Stimulated activated naive CD8-positive, alpha-beta T cell treated with anti-CD3 and anti-CD28 coated beads, Interleukin-15, amount 100 ng/mL, for 72 hours (primary cell): ENCODE measurements at regions not wholly inside any gene's neighbourhood (a gene's known extent, or its start where the extent isn't known, plus 50 kb on each side); places are given as distances from the start of the nearest gene placed in this dataset.

ENCODE experiments used
- ATAC-seq: fragments of 150-1000 bp; cut with Tn5 transposase; 2 replicates; pipeline ENCODE4 v1.10.0; 2021; ENCODE audit warnings: mild to moderate bottlenecking, moderate library complexity
- DNase-seq, 2 donors: peaks; one replicate each; pipeline ENCODE4 v3.0.0; 2021 to 2022
- H3K27ac Mint-ChIP-seq, 2 donors: one replicate each; pipeline ENCODE4 v1.8.0; 2022; ENCODE audit warnings: mild to moderate bottlenecking in 2 of 2, mixed read lengths in 2 of 2, moderate library complexity in 2 of 2
- H3K27me3 Mint-ChIP-seq: one replicate; pipeline ENCODE4 v1.8.0; 2022; ENCODE audit warnings: mixed read lengths
- H3K4me1 Mint-ChIP-seq: one replicate; pipeline ENCODE4 v1.8.0; 2022; ENCODE audit warnings: mild to moderate bottlenecking, mixed read lengths
- H3K4me3 Mint-ChIP-seq, 2 donors: one replicate each; pipeline ENCODE4 v1.8.0; 2022; ENCODE audit warnings: mild to moderate bottlenecking in 2 of 2, mixed read lengths in 2 of 2, moderate library complexity in 1 of 2
- H3K9me3 Mint-ChIP-seq, 2 donors: one replicate each; pipeline ENCODE4 v1.8.0; 2022; ENCODE audit warnings: mixed read lengths in 2 of 2

DNA sequence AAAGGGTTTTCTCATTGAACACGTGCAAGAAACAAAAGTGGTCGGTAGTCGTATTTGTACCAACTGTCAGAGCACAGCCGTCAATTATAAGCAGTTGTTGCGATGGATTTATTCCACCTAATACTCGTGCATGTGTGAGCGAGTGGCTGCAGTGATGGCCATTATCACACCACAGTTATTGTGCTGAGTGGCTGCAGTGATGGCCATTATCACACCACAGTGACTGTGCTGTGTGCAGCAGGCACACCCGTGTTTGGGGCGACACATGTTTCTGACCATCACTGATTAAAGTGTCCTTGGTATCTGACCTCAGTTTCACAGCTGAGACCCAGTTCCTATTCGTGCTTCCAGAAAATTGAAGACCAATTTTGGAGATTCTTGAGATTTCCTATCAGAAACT, 142.9 kb upstream of the PFKP start:
- Mint-ChIP-seq H3K4me3 (no peak overlapping the region), H3K9me3 (no peaks in the 10 kb centered on the region), H3K27ac (no peak overlapping the region), H3K27me3 (peaks cover 35% of the 10 kb centered on the region), H3K4me1 (peaks cover 14% of the 10 kb centered on the region)
- DNase-seq (no peak), ATAC-seq (no peak)

GRCh38 chr10:2921956-2922680, 145.2 kb upstream of the PFKP start:
- DNase-seq (no peak), ATAC-seq (no peak)
- H3K9me3 Mint-ChIP-seq, result no peaks in the 10 kb centered on the region
- peaks cover 23% of the 10 kb centered on the region for H3K27me3 Mint-ChIP-seq
- H3K4me1 Mint-ChIP-seq, result peaks cover 6% of the 10 kb centered on the region
- H3K27ac Mint-ChIP-seq, result no peak overlapping the region
- no peak overlapping the region for H3K4me3 Mint-ChIP-seq

DNA sequence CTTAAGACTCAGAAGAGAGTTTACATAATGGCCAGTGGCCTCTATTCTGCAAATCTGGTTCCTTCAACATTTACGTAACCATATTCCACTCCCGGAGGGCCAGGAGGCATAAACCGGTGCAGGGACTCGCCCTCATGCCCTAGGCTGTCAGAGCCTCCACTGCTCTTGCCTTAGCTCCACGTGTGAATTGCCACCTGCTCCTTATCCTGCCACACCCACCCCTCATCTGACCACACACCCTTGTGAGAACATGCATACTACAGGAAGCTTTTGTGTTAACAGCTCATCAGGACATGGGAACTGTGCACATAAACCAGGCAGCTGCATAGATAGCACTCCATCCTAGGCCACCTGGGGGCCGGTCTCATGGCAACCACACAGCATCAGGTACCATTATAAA, 146.7 kb upstream of the PFKP start:
- DNase-seq (no peak), ATAC-seq (no peak)
- no peak overlapping the region for H3K4me3 Mint-ChIP-seq
- peaks cover 18% of the 10 kb centered on the region for H3K27me3 Mint-ChIP-seq
- H3K9me3 Mint-ChIP-seq, result no peaks in the 10 kb centered on the region
- H3K27ac Mint-ChIP-seq, result no peak overlapping the region
- peaks cover 1% of the 10 kb centered on the region for H3K4me1 Mint-ChIP-seq

GRCh38 chr10:2920168-2920567, 147.2 kb upstream of the PFKP start:
- Mint-ChIP-seq H3K4me3 (no peak overlapping the region), H3K27me3 (peaks cover 19% of the 10 kb centered on the region), H3K4me1 (no peaks in the 10 kb centered on the region), H3K27ac (no peak overlapping the region), H3K9me3 (no peaks in the 10 kb centered on the region)
- DNase-seq (no peak), ATAC-seq (no peak)

DNA sequence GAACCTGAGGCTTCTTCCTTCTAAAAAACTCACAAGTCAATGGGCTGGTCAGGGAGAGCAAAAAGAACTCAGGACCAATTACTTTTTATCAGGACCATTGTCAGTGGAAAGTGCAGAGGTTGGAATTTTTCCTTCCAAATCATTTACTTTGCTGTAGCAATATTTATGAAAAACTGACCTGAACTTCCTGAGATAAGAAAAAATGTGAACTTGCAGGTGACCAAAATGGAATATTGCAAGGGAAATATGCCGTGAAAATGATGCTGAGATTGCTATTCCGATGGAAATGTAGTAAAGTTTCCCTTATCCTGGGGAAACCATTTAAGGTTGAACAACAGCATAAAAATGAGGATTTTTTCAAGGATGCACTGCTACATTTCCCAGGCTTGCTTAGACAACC, 148.3 kb upstream of the PFKP start:
- Mint-ChIP-seq H3K4me3 (no peak overlapping the region), H3K4me1 (no peaks in the 10 kb centered on the region), H3K27me3 (peaks cover 19% of the 10 kb centered on the region), H3K27ac (no peak overlapping the region), H3K9me3 (no peaks in the 10 kb centered on the region)
- no peak for ATAC-seq
- DNase-seq, result no peak

DNA sequence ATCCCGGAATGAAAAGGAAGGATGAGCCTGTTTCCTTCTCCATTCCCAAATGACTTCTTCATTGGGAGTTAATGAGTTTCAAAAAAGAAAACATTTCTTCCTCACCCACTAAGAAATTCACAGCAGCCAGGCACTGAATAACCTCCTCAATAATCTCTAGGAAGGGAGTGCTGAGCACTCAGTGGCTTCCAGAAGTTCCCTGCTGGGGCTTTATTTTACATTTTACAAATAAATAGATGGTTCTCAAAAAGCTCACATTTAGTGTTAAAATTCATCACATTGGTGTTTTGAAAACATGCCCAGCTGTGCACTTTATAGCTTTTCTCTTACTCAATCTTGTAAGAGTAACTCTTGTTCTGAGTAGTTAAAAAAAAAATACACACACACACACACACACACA, 148.9 kb upstream of the PFKP start:
- H3K27me3 Mint-ChIP-seq, result peaks cover 19% of the 10 kb centered on the region
- DNase-seq, result no peak
- H3K27ac Mint-ChIP-seq, result no peak overlapping the region
- no peaks in the 10 kb centered on the region for H3K4me1 Mint-ChIP-seq
- no peak overlapping the region for H3K4me3 Mint-ChIP-seq
- no peaks in the 10 kb centered on the region for H3K9me3 Mint-ChIP-seq
- no peak for ATAC-seq

GRCh38 chr10:2917926-2918325, 149.4 kb upstream of the PFKP start:
- H3K9me3 Mint-ChIP-seq, result no peaks in the 10 kb centered on the region
- no peak for ATAC-seq
- no peak overlapping the region for H3K4me3 Mint-ChIP-seq
- peaks cover 22% of the 10 kb centered on the region for H3K27me3 Mint-ChIP-seq
- H3K4me1 Mint-ChIP-seq, result no peaks in the 10 kb centered on the region
- H3K27ac Mint-ChIP-seq, result no peak overlapping the region
- DNase-seq, result no peak

GRCh38 chr10:2915412-2915811, 151.9 kb upstream of the PFKP start:
- ATAC-seq (no peak), DNase-seq (no peak)
- Mint-ChIP-seq H3K4me3 (no peak overlapping the region), H3K27me3 (peaks cover 29% of the 10 kb centered on the region), H3K4me1 (no peaks in the 10 kb centered on the region), H3K9me3 (no peaks in the 10 kb centered on the region), H3K27ac (no peak overlapping the region)

DNA sequence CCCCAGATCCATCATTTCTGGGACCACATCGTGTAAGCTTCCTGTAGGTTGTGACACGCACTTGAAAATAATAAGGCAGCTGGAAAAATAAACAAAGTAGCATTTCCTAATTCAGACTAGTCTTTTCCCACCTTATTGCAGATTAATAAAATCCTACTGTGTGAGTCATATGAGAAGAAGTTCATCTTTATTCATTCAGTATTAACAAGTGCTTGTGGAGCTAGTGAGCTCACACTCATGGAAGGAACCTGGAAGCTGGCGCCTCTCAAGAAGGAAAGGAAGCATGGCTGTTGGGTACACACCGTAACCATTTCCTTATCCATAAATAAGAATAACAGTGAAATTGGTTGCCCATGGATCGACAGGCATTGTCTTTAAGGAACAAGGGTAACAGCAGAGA, 152.6 kb upstream of the PFKP start:
- Mint-ChIP-seq H3K4me1 (no peaks in the 10 kb centered on the region), H3K27me3 (peaks cover 29% of the 10 kb centered on the region), H3K27ac (no peak overlapping the region), H3K9me3 (no peaks in the 10 kb centered on the region), H3K4me3 (no peak overlapping the region)
- ATAC-seq, result no peak
- no peak for DNase-seq

GRCh38 chr10:2913474-2913873, 153.9 kb upstream of the PFKP start:
- ATAC-seq (no peak), DNase-seq (no peak)
- Mint-ChIP-seq H3K9me3 (no peaks in the 10 kb centered on the region), H3K27ac (no peak overlapping the region), H3K27me3 (peaks cover 29% of the 10 kb centered on the region), H3K4me3 (no peak overlapping the region), H3K4me1 (peaks cover 8% of the 10 kb centered on the region)

DNA sequence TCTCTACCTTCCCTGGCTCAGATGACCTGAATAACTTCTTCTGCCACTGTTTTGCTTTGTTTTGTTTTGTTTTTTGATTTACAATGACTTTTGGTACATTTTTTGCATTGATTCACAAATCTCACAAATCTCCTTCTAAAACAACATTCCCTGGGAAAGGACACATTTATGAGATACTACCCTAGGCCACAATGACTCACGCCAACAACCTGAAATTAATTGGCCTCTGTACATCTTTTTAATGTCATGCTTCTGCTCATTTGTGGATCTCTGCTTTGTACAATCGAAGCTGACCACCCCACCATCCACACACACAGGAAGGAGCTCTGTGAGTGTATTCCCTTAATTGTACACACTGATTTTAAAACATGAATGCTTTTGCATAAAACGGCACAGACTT, 156.7 kb upstream of the PFKP start:
- ATAC-seq, result no peak
- H3K4me1 Mint-ChIP-seq, result peaks cover 8% of the 10 kb centered on the region
- no peak overlapping the region for H3K4me3 Mint-ChIP-seq
- H3K27ac Mint-ChIP-seq, result peak overlapping the region in 1 of 2 donors; percentile 58
- no peaks in the 10 kb centered on the region for H3K9me3 Mint-ChIP-seq
- DNase-seq, result no peak
- H3K27me3 Mint-ChIP-seq, result peaks cover 24% of the 10 kb centered on the region

GRCh38 chr10:2909921-2910320, 157.4 kb upstream of the PFKP start:
- Mint-ChIP-seq H3K27ac (no peak overlapping the region), H3K4me3 (no peak overlapping the region), H3K27me3 (peaks cover 20% of the 10 kb centered on the region), H3K4me1 (peaks cover 8% of the 10 kb centered on the region), H3K9me3 (no peaks in the 10 kb centered on the region)
- DNase-seq, result no peak
- ATAC-seq, result no peak

DNA sequence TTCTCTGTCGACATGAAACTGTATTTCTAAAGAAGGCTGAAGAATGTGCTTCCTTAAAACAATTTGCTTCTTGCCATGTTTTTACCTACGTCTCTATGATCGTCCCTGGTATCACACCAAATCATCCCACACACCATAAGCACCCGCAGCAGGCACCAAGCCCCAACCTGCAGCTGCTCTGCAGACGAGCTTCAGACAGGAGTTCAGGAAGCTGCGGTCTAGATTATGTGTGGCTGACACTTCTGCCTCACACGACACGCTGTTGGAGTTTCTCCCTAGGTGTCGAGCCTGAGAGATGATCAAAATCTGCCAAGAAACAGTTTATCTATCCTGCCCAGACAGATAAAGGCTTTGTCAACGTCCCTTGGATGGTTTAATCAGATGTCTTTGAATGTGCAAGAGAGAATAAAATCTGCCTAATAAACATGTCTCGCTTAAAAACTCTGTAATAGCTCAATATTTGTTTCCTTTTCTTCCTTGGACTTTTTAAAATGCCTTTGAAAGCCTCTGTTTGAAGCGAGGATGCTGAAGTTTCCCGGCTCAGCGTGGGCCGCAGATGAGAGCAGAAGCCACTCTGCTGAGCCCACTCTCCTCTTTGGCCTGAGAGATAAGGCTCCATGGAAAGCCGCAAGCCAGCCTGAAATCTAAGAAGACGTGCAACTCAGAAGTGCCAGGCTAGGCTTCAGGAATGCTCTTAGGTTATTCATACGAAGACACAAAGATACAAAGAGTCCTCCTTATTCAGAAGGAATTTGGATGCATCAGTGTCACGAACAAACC, 158.3 kb upstream of the PFKP start:
- peaks cover 23% of the 10 kb centered on the region for H3K27me3 Mint-ChIP-seq
- DNase-seq (no peak), ATAC-seq (peak; percentile 61)
- peaks cover 8% of the 10 kb centered on the region for H3K4me1 Mint-ChIP-seq
- peak overlapping the region in 1 of 2 donors; percentile 50 for H3K4me3 Mint-ChIP-seq
- H3K27ac Mint-ChIP-seq, result no peak overlapping the region
- no peaks in the 10 kb centered on the region for H3K9me3 Mint-ChIP-seq

GRCh38 chr10:2906974-2907373, 160.4 kb upstream of the PFKP start:
- no peak for ATAC-seq
- DNase-seq, result no peak
- Mint-ChIP-seq H3K4me3 (no peak overlapping the region), H3K27ac (no peak overlapping the region), H3K4me1 (peaks cover 8% of the 10 kb centered on the region), H3K9me3 (no peaks in the 10 kb centered on the region), H3K27me3 (peaks cover 21% of the 10 kb centered on the region)

GRCh38 chr10:2905851-2906250, 161.5 kb upstream of the PFKP start:
- Mint-ChIP-seq H3K27me3 (peaks cover 16% of the 10 kb centered on the region), H3K27ac (no peak overlapping the region), H3K4me1 (peaks cover 8% of the 10 kb centered on the region), H3K9me3 (no peaks in the 10 kb centered on the region), H3K4me3 (no peak overlapping the region)
- ATAC-seq, result no peak
- no peak for DNase-seq

DNA sequence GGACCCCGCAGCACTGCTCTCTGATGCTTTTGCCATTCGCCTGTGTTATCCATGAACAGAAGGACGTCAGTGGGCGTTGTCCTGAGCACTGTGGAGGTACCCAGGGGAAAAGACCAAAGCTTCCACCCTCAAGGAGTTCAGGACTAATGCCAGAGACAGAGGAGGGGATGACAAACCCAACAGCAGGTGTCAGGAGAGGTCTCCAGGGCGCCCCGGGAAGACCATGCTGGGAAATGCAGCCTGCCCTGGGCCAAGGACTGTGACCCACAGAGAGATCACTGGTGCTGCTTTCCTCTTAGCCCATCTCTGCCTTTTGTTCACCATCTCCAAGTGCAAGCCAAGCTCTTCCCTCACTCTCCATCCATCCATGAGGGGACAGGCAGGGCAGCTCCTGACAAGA, 166.8 kb upstream of the PFKP start:
- H3K27me3 Mint-ChIP-seq, result peaks cover 16% of the 10 kb centered on the region
- ATAC-seq, result no peak

More for the DNA sequence above, 166.8 kb upstream of the PFKP start:
- H3K4me3 Mint-ChIP-seq, result no peak overlapping the region
- H3K4me1 Mint-ChIP-seq, result peaks cover 14% of the 10 kb centered on the region
- no peaks in the 10 kb centered on the region for H3K9me3 Mint-ChIP-seq
- DNase-seq, result no peak
- H3K27ac Mint-ChIP-seq, result no peak overlapping the region
